Stimulated activated CD4-positive, alpha-beta T cell treated with anti-CD3 and anti-CD28 coated beads, TNF-alpha, amount 100 ng/mL, for 48 hours (primary cell): ENCODE measurements at regions not wholly inside any gene's neighbourhood (a gene's known extent, or its start where the extent isn't known, plus 50 kb on each side); places are given as distances from the start of the nearest gene placed in this dataset.

ENCODE experiments used
- DNase-seq, 3 donors: peaks; one replicate each; pipeline ENCODE4 v3.0.0-alpha.2; 2020; ENCODE audit warnings: low read depth in 3 of 3

GRCh38 chr2:122486086-122486485 lies 730.6 kb downstream of the TSN start:
- no peak for DNase-seq

DNA sequence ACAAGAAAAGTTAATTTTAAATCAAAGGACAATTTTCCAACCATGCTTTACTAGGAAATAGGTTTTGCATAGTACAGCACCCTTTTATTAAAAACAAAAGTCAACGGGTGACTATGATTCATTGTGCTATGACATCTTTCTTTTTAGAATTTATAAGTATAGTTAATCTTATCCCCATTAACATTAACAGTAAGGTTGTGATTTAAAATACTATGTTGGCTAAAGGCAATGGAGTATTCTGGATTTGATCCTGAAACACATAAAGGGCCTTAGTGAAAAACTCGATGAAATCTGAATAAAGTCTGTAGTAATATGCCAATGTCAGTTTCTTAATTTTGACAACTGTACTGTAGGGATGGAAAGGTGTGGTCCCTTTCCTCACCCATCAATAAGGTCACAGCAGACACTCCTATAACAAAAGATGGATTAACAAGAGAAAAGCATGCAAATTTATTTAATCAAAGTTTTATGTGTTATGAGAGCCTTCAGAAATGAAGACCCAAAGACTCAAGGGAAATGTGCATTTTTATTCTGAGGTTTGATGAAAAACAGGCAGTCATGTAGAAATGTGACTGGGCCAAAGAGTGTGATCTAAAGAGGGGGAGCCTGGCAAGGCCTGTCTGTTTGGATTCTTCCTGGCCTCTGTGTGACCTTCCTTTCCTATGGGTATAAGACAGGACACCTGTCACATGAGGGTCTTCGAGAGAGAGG lies 731.4 kb downstream of the TSN start:
- DNase-seq, result no peak

DNA sequence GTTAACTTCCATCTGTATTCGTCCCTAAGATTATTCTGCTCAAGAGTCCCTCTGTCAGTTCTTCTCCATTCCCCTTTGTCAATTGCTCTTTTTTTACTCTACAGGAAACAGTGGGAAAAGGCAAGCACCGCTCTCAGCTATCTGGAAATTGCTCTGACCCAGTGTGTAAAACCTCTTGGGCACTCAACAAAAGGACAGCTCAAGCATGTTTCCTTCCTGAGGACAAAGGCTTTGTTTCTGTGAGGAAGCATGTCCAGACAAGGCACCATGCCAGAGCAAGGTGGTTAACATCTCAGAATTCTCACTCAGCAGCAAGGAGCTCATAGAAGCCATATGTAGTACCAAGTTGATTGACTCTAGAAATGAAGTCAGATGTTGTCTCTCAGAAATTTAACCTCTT lies 735.6 kb downstream of the TSN start:
- DNase-seq, result no peak

DNA sequence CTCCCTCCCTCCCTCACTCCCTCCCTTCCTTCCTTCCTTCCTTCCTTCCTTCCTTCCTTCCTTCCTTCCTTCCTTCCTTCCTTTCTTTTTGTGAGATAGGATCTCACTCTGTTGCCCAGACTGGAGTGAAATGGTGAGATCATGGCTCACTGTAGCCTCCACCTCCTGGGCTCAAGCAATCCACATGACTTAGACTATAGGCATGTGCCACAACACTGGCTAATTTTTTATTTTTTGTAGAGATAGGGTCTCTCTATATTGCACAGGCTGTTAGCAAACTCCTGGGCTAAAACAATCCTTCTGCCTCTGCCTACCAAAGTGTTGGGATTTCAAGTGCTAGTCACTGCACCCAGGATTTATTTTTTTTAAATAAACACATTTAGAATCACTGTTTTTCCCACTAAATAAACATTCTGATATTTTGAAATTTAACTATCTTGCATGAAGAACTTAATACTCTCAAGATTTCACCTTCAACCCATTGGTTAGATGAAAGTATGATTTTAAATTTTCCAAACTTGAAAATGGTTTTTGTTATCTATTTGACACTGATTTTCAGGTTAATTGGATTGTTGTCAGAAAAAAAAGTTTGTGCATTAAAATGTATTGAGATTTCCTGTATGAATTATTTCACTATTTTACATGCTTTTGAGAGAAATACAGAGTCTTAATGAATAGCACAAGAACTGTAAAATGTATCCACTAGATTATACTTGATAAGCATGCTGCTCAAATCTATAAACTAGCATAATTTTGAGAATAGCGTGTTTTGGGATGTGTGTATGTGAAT lies 745.1 kb downstream of the TSN start:
- DNase-seq, result no peak

GRCh38 chr2:122506620-122507019 lies 751.2 kb downstream of the TSN start:
- DNase-seq, result no peak

- no peak for DNase-seq
Measured at GRCh38 chr2:122507261-122507660, 751.8 kb downstream of the TSN start.

- no peak for DNase-seq
Measured at GRCh38 chr2:122512091-122512490, 756.6 kb downstream of the TSN start.

GRCh38 chr2:122514451-122514996 lies 759.1 kb downstream of the TSN start:
- no peak for DNase-seq

DNA sequence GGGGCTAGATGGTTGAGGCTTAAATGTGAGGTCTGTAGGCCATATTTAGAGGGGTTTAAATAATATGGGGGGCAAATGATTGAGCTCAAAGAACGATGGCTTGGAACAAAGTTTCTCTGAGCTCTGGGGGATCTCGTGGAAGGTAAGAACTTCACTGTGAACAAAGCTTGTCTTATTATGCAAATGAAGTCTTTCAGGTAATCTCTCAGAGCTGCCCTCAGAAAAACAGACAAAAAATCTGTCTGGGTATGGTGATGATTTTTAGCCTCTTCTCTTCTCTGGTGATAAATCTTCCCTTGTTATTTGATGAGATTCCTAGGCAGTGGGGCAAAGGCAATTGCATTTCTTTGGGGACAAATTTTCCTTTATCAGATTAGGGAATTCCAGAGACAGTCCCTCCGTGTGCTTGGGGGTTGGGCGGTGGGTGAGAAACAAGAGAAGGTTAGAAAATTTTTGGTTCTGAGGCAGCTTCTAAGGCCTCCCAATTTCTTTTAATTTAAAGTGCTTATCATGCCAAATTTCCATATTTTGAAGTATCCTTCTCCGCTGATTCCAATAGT lies 760.4 kb downstream of the TSN start:
- no peak for DNase-seq

DNA sequence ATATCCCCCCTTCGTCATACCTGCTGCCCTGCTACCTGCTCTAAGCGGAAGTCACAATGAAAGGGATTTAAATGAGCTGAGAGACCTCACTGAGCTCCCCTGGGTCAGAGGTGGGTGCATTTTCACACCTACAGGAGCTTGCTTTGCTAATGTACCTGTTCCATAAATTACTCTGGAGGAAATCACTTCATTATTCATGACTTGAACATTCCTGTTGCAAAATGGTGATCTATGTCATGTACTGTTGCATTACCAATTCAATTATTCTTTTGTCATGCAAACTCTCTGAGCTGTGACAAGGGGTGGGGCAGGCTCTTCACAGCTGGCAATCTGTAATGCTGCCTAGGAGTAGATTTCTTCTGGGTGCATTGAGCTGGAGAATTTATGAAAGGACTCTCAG lies 761.3 kb downstream of the TSN start:
- DNase-seq, result no peak

DNA sequence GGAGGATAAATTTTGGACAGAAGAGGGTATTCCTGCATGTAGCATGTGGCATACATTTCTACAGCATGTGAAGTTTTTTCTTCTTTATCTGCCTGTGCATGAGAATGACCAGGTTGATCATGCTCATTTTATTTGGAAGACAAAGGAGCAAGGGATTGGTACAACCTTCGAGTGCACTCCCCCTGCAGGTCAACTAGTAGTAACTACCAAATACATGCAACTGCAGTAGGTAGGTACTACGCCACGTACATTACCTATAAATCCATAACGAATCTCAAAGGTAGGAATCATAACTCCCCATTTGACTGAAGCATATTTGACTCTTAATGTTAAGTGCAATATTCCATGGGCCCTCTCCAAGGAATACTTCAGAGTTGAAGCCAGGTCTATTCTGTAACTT lies 763.9 kb downstream of the TSN start:
- DNase-seq, result no peak

DNA sequence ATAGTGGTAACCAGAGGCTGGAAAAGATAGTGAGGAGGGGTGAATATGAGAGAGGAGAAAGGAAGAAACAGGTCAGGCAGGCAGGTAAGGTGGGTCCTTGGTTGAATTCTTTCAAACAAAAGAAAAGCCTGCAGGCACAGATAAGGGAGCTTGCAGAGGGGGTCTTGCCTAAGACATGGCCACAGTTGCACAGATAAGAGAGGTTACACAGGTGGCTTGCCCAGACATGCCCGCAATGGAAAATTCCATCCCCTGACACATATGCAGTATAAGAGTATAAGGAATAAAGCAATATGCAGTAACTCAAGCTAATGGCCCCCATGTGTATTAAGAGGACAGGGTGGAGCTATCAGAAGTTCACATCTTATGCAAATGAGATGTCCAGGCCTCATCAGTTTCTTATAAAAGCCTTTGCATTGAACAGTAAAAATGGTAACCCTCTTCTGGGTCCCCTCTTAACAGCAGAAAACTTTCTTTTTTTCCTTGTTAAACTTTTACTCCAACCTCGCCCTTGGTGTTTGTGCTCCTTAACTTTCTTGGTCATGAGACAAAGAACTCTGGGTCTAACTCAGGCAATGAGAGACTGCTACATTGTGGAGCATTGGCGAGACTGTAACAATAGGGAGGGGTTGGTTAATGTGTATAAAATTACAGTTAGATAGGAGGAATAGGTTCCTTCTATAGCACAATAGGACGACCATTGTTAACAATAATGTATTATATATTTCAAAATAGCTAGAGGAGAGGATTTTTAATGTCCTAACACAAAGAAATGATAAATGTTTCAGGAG lies 764.6 kb downstream of the TSN start:
- DNase-seq, result no peak

DNA sequence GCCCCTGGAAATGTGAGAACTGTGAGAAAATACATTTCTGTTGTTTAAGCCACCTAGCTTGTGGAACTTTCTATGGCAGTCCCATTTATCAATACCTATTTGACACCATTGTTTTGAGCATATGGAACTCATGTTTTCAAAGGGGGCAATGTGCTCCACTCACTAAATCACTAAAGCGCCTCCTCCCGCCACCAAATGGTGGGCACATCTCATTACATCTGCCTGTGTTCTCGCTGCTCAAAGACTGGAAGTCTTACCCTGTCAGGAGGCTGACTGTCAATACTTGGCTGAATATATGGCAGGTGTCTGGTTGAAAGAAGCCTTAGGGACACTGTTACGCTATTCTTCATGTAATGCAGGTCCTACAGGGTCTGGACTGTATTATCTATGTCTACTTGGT lies 767.7 kb downstream of the TSN start:
- no peak for DNase-seq

DNA sequence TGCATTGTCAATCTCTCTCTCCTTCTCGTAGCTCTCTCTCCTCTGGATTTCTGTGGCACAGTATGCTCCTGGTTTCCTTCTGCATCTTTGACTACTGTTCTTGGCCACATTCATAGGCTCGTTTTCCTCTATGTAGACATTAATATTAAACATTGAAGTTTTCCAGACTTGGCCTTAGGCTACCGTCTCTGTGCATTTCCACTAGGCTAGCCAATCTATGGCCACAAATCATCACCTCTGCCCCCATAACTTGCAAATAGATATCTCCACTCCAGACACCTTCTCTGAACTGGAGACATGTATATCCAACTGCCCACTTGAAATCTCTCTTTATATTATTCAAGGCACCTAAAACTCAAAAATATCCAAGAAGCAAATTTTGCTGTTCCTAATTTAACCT lies 768.5 kb downstream of the TSN start:
- DNase-seq, result no peak

DNA sequence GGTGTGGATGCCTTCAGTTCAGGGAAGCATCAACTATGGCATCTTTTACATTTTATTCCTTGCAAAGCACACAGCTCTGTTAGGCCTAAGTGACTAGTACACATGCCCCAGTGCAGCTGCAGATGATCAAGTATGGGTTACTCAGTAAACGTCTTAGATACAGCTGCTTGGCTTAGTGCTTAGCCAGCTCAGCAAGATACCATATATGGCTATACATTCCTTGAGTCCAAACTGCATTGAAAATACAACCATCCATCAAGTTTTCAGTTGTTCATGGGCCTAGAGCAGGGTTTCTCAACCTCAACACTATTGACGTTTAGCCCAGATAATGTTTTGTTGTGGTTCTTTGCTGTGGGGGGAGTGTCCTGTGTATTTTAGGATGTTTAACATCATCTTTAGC lies 769.9 kb downstream of the TSN start:
- DNase-seq, result no peak

- DNase-seq, result no peak
Measured at GRCh38 chr2:122528061-122528460, 772.6 kb downstream of the TSN start.

DNA sequence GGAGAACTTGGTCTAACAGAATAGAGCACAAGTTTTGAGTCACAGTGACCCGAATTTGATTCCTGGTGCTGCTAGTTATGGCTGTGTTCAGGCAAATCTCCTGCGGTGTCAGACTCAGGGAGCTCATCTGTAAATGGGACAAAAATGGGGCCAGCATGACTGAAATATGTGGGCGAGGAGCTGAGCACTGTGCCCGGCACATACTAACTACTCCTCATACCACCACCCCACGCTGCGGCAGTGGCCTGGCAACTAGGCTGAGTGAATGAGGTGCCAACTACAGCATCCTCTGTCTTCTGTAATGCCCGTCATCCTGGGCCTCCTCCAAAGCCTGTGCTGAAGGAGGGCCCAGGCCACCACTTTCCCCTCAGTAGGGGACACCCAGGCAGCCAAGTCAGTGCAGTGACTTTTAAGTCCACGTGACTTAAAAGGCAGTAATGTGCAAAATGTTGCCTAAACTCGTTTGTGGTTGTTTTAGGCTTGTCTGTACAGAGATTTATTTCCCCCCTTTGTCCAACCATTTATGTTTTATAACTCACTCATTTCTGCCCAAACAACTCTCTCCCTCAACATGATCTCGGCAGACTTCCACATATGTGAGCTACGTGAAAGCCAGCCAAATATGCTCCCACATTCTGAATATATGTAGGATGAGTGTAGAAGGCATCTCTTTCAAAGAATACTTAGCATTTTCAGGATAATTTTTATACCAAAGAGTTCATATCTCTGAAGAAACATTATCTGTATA lies 773.7 kb downstream of the TSN start:
- DNase-seq, result no peak

DNA sequence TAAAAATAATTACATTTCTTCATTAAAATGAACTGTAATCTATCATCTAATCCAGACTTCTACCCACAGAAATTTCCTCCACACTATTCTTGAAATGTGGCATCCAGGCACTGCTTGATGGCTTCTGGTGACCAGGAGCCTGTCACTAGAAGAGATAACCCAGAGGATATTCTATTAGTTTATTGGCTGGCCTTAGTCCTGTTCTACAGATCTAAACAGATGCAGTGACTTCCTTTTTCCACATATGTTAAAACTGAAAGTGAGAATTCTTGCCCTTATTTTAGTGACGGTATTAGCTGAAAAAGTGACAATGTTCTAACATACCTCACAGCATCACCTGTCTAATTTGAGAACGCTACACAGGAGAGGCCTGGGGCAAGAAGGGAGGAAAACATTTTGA lies 775.4 kb downstream of the TSN start:
- DNase-seq, result no peak

DNA sequence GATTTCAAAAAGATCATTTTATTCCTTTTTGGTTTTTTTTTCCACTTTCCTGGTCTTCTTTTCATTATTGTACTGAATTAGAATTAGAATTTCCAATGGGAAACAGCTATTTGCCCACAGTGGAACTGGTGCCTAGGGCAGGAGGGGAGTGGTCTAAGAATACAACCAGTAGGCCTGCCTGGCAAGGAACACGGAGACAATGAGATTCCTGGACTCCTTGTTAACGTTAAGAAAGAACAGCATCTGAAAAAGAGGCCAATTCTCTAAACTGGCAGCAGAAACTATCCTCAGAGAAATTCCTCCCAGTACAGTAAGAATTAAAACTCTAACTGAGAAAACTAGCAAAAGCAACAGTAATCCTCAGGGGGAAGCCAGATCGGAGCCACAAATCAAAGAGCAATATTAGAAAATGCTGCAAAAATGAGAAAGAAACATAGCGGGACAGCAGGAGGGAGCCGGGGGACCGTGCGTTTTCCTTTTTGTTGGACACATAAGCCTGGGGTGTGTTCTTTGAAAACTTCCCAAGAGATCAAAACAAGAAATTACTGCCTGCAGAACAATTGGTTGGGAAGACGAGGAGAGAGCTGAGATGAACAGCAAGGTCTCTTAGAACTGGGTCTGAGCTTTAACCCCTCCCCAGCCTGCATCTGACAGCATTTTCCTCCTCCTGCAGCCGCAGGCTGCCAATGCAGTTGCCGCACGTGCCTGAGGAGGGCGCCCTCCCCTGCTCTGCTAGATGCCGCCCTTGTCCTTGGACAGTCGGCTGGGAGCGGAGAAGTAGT lies 776.0 kb downstream of the TSN start:
- DNase-seq, result no peak

GRCh38 chr2:122532072-122532344 lies 776.6 kb downstream of the TSN start:
- DNase-seq, result no peak

DNA sequence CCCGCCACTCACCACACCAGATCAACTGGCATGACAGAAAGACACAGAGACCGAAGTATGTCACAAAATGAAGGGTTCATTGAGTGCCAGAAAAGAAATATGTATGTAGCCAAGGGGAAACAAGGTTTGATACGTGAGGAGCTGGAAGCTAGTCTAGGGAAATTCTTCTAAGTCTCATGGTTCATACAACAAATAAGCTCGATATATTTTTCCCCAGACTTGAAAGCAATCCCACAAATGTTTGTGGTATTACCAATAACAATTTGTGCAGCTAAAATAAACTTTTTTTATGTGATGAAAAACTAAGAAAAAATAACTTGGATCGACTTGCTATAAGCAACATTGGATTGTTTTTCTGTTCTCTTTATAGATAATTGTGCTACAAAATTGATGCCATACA lies 777.0 kb downstream of the TSN start:
- no peak for DNase-seq
